Coronary artery (tissue), 2 donors: ENCODE measurements at regions not wholly inside any gene's neighbourhood (a gene's known extent, or its start where the extent isn't known, plus 50 kb on each side); places are given as distances from the start of the nearest gene placed in this dataset.

Source experiments
- DNase-seq: peaks from one replicate; pipeline ENCODE4 v3.0.0-alpha.2; 2017; ENCODE audit warnings: low spot score
- H3K27ac ChIP-seq, 2 donors: fragments of 200-600 bp; sonication (generic); one replicate each; pipeline ENCODE4 v1.5.1; 2016 to 2019
- H3K4me3 ChIP-seq: fragments of 200-600 bp; sonication (generic); 2 replicates; pipeline ENCODE4 v1.5.1; 2016; ENCODE audit warnings: mild to moderate bottlenecking, moderate library complexity
- CTCF ChIP-seq: fragments of 200-600 bp; sonication (generic); IDR thresholded peaks from one replicate; pipeline ENCODE4 v1.5.1; 2019; ENCODE audit warnings: antibody characterized with exemption

GRCh38 chr3:72133329-72134011 lies 348.5 kb upstream of the PROK2 start:
- no peak for TF ChIP-seq CTCF
- no peak for DNase-seq
- Histone ChIP-seq H3K27ac (no peak overlapping the region), H3K4me3 (no peak overlapping the region)

- Histone ChIP-seq H3K27ac (no peak overlapping the region), H3K4me3 (no peak overlapping the region)
- DNase-seq = no peak
- no peak for TF ChIP-seq CTCF
Observed at GRCh38 chr3:72131899-72132298, 347.0 kb upstream of the PROK2 start.

- H3K4me3 ChIP-seq = no peak overlapping the region
- H3K27ac ChIP-seq = no peak overlapping the region
- DNase-seq = no peak
- no peak for TF ChIP-seq CTCF
Observed at GRCh38 chr3:72130565-72130964, 345.6 kb upstream of the PROK2 start.

- H3K27ac ChIP-seq = peak overlapping the region; percentile 53 to 61
- TF ChIP-seq CTCF = no peak
- peak overlapping the region; percentile 11 for H3K4me3 ChIP-seq
- no peak for DNase-seq
Observed at GRCh38 chr3:72129501-72130094, 344.6 kb upstream of the PROK2 start.

DNA sequence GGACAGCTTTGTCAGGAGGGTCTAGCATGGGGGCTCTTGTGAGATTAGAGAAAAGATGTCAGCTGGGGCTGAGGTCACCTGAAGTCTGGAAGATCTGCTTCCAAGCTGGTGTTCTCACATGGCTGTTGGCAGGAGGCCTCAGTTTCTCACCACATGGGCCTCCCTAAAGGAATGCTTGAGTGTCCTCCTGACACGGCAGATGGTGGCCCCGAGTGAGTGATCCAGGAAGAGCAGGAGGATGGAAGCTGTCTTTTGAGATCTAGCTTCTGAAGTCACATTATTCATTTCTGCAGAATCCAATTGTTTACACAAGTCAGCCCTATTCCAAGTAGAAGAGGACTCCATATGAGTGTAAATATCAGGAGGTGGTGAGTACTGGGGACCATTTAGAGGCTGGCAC lies 344.0 kb upstream of the PROK2 start:
- Histone ChIP-seq H3K27ac (peak overlapping the region; percentile 53 to 61), H3K4me3 (peak overlapping the region; percentile 11)
- no peak for DNase-seq
- TF ChIP-seq CTCF = no peak

DNA sequence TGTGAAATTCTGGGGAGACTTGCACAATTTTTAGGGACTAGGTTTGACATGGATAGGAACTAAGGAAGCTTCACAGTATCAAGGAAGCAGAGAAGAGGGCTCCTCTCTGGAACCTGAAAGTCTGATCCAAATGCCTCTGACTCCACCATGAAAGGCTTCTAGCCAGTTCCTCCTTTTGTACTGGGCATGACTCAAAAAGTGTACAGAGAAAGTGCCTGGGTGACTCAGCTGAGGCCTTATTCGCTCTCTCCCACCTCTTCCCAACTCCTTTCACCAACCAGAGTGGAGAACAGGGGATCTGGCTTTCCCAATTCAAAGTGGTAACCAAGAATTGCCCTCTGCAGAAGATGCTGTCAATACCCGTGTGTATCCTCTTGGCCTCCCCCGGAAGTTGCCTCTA lies 342.9 kb upstream of the PROK2 start:
- H3K27ac ChIP-seq = no peak overlapping the region
- H3K4me3 ChIP-seq = no peak overlapping the region
- TF ChIP-seq CTCF = no peak
- DNase-seq = no peak

GRCh38 chr3:72127224-72127612 lies 342.3 kb upstream of the PROK2 start:
- no peak for DNase-seq
- no peak for TF ChIP-seq CTCF
- Histone ChIP-seq H3K27ac (no peak overlapping the region), H3K4me3 (no peak overlapping the region)
